ENCODE measurements at regions not wholly inside any gene's neighbourhood (a gene's known extent, or its start where the extent isn't known, plus 50 kb on each side); places are given as distances from the start of the nearest gene placed in this dataset.
A peak's percentile ranks its signal among the peaks of the same experiment; 100 is the strongest.

- no peaks in the 10 kb centered on the region for H3K36me3 ChIP-seq (ENCODE audit: low read depth, missing control alignments)
- DNase-seq = no peak
- H3K27me3 ChIP-seq = no peaks in the 10 kb centered on the region
- intact Hi-C loops (cut with DNase I; ENCODE audit: low total_unique reads) = no loop called here
- no peak for TF ChIP-seq POLR2A (IDR thresholded peaks at IDR 0.05)
- TF ChIP-seq CTCF (IDR thresholded peaks at IDR 0.05) = no peak
- WGBS, 2 donors = 72% methylated on average over 5 of the region's 5 CpGs
- no peaks in the 10 kb centered on the region for H3K9me3 ChIP-seq
- peaks cover 9% of the 10 kb centered on the region for H3K4me1 ChIP-seq
- no peak overlapping the region for H3K27ac ChIP-seq
- H3K4me3 ChIP-seq = no peak overlapping the region
Observed at GRCh38 chr6:14983599-14984518, 262.0 kb upstream of the JARID2 start.

GRCh38 chr6:14984519-14984853 lies 261.4 kb upstream of the JARID2 start:
- no peak for TF ChIP-seq POLR2A (IDR thresholded peaks at IDR 0.05)
- TF ChIP-seq CTCF (IDR thresholded peaks at IDR 0.05) = no peak
- peak; percentile 83 for DNase-seq
- Histone ChIP-seq H3K4me3 (no peak overlapping the region), H3K27ac (no peak overlapping the region), H3K4me1 (peaks cover 9% of the 10 kb centered on the region), H3K27me3 (no peaks in the 10 kb centered on the region), H3K36me3 (ENCODE audit: low read depth, missing control alignments) (no peaks in the 10 kb centered on the region), H3K9me3 (no peaks in the 10 kb centered on the region)
- 45 to 57% methylated on average over 6 of the region's 6 CpGs for WGBS, 2 donors
- intact Hi-C loops (cut with DNase I; ENCODE audit: low total_unique reads) = no loop called here

GRCh38 chr6:14985366-14985765 lies 260.5 kb upstream of the JARID2 start:
- no peaks in the 10 kb centered on the region for H3K27me3 ChIP-seq
- TF ChIP-seq POLR2A (IDR thresholded peaks at IDR 0.05) = no peak
- no peak for TF ChIP-seq CTCF (IDR thresholded peaks at IDR 0.05)
- no peak for DNase-seq
- 79% methylated on average over 4 of the region's 4 CpGs for WGBS, 2 donors
- peaks cover 9% of the 10 kb centered on the region for H3K4me1 ChIP-seq
- H3K9me3 ChIP-seq = no peaks in the 10 kb centered on the region
- intact Hi-C loops (cut with DNase I; ENCODE audit: low total_unique reads) = no loop called here
- no peaks in the 10 kb centered on the region for H3K36me3 ChIP-seq (ENCODE audit: low read depth, missing control alignments)
- H3K27ac ChIP-seq = no peak overlapping the region
- no peak overlapping the region for H3K4me3 ChIP-seq

- Histone ChIP-seq H3K4me3 (no peak overlapping the region), H3K27me3 (no peaks in the 10 kb centered on the region), H3K4me1 (peaks cover 9% of the 10 kb centered on the region), H3K36me3 (ENCODE audit: low read depth, missing control alignments) (no peaks in the 10 kb centered on the region), H3K27ac (no peak overlapping the region), H3K9me3 (no peaks in the 10 kb centered on the region)
- 88 to 90% methylated on average over 7 of the region's 7 CpGs for WGBS, 2 donors
- DNase-seq = no peak
- intact Hi-C loops (cut with DNase I; ENCODE audit: low total_unique reads) = no loop called here
- TF ChIP-seq CTCF (IDR thresholded peaks at IDR 0.05) = no peak
- no peak for TF ChIP-seq POLR2A (IDR thresholded peaks at IDR 0.05)
Observed at GRCh38 chr6:14986370-14986769, 259.5 kb upstream of the JARID2 start.

- Histone ChIP-seq H3K4me3 (no peak overlapping the region), H3K4me1 (peaks cover 9% of the 10 kb centered on the region), H3K9me3 (no peaks in the 10 kb centered on the region), H3K36me3 (ENCODE audit: low read depth, missing control alignments) (no peaks in the 10 kb centered on the region), H3K27me3 (no peaks in the 10 kb centered on the region), H3K27ac (no peak overlapping the region)
- WGBS, 2 donors = 88 to 91% methylated on average over 4 of the region's 4 CpGs
- TF ChIP-seq CTCF (IDR thresholded peaks at IDR 0.05) = no peak
- TF ChIP-seq POLR2A (IDR thresholded peaks at IDR 0.05) = no peak
- DNase-seq = no peak
- intact Hi-C loops (cut with DNase I; ENCODE audit: low total_unique reads) = no loop called here
Observed at GRCh38 chr6:14987490-14987889, 258.4 kb upstream of the JARID2 start.
